WI38 (cell line): ENCODE measurements at regions not wholly inside any gene's neighbourhood (a gene's known extent, or its start where the extent isn't known, plus 50 kb on each side); places are given as distances from the start of the nearest gene placed in this dataset.
"Not testable (repeated sequence)": the region's sequence is repeated elsewhere in the genome, so short reads cannot be mapped to it uniquely, and the experiment has no call there.

ENCODE experiments used
- H3K4me3 ChIP-seq: 2 replicates; pipeline ENCODE4 v1.5.1; 2011; ENCODE audit warnings: low read depth, mild to moderate bottlenecking, control low read depth, low read length
- CTCF ChIP-seq: IDR thresholded peaks from 2 replicates; pipeline ENCODE4 v1.5.1; 2012; ENCODE audit warnings: low read depth, mild to moderate bottlenecking, control low read depth, low read length

GRCh38 chr3:6492306-6492705, 368.6 kb upstream of the GRM7 start:
- H3K4me3 ChIP-seq = no peak overlapping the region
- no peak for TF ChIP-seq CTCF

GRCh38 chr3:6498944-6499343, 362.0 kb upstream of the GRM7 start:
- H3K4me3 ChIP-seq = not testable (repeated sequence)

GRCh38 chr3:6504347-6504746, 356.6 kb upstream of the GRM7 start:
- no peak for TF ChIP-seq CTCF
- no peak overlapping the region for H3K4me3 ChIP-seq

- H3K4me3 ChIP-seq = no peak overlapping the region
- TF ChIP-seq CTCF = no peak
These were observed 356.1 kb upstream of the GRM7 start for GRCh38 chr3:6504834-6505233.

GRCh38 chr3:6508410-6508759, 352.5 kb upstream of the GRM7 start:
- no peak for TF ChIP-seq CTCF
- H3K4me3 ChIP-seq = no peak overlapping the region

- no peak overlapping the region for H3K4me3 ChIP-seq
- TF ChIP-seq CTCF = no peak
These were observed 351.3 kb upstream of the GRM7 start for GRCh38 chr3:6509576-6509975.

- no peak for TF ChIP-seq CTCF
- H3K4me3 ChIP-seq = no peak overlapping the region
These were observed 350.2 kb upstream of the GRM7 start for GRCh38 chr3:6510713-6511112.

GRCh38 chr3:6512172-6512800, 348.6 kb upstream of the GRM7 start:
- no peak overlapping the region for H3K4me3 ChIP-seq

More at GRCh38 chr3:6512172-6512800, 348.6 kb upstream of the GRM7 start:
- TF ChIP-seq CTCF = no peak
